HG03095 (cell line): ENCODE measurements at regions not wholly inside any gene's neighbourhood (a gene's known extent, or its start where the extent isn't known, plus 50 kb on each side); places are given as distances from the start of the nearest gene placed in this dataset.

Experiments used
- ATAC-seq: cut with Tn5 transposase; IDR thresholded peaks from one replicate; pipeline ENCODE4 v1.9.1; 2021; ENCODE audit warnings: moderate library complexity; ENCODE audit not compliant: unreplicated experiment

GRCh38 chr10:131764929-131765328 is 135.9 kb upstream of the PPP2R2D start:
- no peak for ATAC-seq

- ATAC-seq: no peak
Measured at GRCh38 chr10:131766096-131766495, 134.7 kb upstream of the PPP2R2D start.

GRCh38 chr10:131767716-131768115 is 133.1 kb upstream of the PPP2R2D start:
- ATAC-seq: no peak

- no peak for ATAC-seq
Measured at GRCh38 chr10:131769571-131770410, 131.0 kb upstream of the PPP2R2D start.

GRCh38 chr10:131770946-131771633 is 129.7 kb upstream of the PPP2R2D start:
- no peak for ATAC-seq

GRCh38 chr10:131771634-131772358 is 129.0 kb upstream of the PPP2R2D start:
- no peak for ATAC-seq

GRCh38 chr10:131772441-131772840 is 128.4 kb upstream of the PPP2R2D start:
- ATAC-seq: no peak

GRCh38 chr10:131773370-131774343 is 127.2 kb upstream of the PPP2R2D start:
- ATAC-seq: no peak

- no peak for ATAC-seq
Measured at GRCh38 chr10:131774681-131775085, 126.1 kb upstream of the PPP2R2D start.

GRCh38 chr10:131775433-131775832 is 125.4 kb upstream of the PPP2R2D start:
- no peak for ATAC-seq

- no peak for ATAC-seq
Measured at GRCh38 chr10:131775833-131776232, 125.0 kb upstream of the PPP2R2D start.

- ATAC-seq: no peak
Measured at GRCh38 chr10:131776496-131776895, 124.3 kb upstream of the PPP2R2D start.

- no peak for ATAC-seq
Measured at GRCh38 chr10:131777162-131777561, 123.6 kb upstream of the PPP2R2D start.

GRCh38 chr10:131777921-131778320 is 122.9 kb upstream of the PPP2R2D start:
- ATAC-seq: no peak

- ATAC-seq: no peak
Measured at GRCh38 chr10:131778385-131778784, 122.4 kb upstream of the PPP2R2D start.

- no peak for ATAC-seq
Measured at GRCh38 chr10:131778842-131779241, 122.0 kb upstream of the PPP2R2D start.

GRCh38 chr10:131779661-131780394 is 121.0 kb upstream of the PPP2R2D start:
- no peak for ATAC-seq

GRCh38 chr10:131781076-131781475 is 119.7 kb upstream of the PPP2R2D start:
- no peak for ATAC-seq

GRCh38 chr10:131781791-131782190 is 119.0 kb upstream of the PPP2R2D start:
- no peak for ATAC-seq
